Fibroblast of mammary gland (primary cell): ENCODE measurements at regions not wholly inside any gene's neighbourhood (a gene's known extent, or its start where the extent isn't known, plus 50 kb on each side); places are given as distances from the start of the nearest gene placed in this dataset.
A peak's percentile ranks its signal among the peaks of the same experiment; 100 is the strongest.

Experiments used
- DNase-seq: peaks from one replicate; pipeline ENCODE4 v3.0.0-alpha.2; 2010; ENCODE audit warnings: low read depth
- H3K4me3 ChIP-seq: 2 replicates; pipeline ENCODE4 v1.5.1; 2011; ENCODE audit warnings: low read depth, mild to moderate bottlenecking, low read length, moderate library complexity; ENCODE audit not compliant: control insufficient read depth
- CTCF ChIP-seq: conservative IDR thresholded peaks from 2 replicates; pipeline ENCODE4 v1.5.1; 2011; ENCODE audit warnings: low read depth, low read length, inconsistent platforms; ENCODE audit not compliant: control insufficient read depth, insufficient read depth

- DNase-seq, result peak; percentile 52
- TF ChIP-seq CTCF, result no peak
- H3K4me3 ChIP-seq, result no peak overlapping the region
These were observed 79.5 kb upstream of the SERP2 start for GRCh38 chr13:44293908-44294735.

- H3K4me3 ChIP-seq, result no peak overlapping the region
- no peak for TF ChIP-seq CTCF
- DNase-seq, result no peak
These were observed 78.7 kb upstream of the SERP2 start for GRCh38 chr13:44294876-44295275.

- TF ChIP-seq CTCF, result no peak
- H3K4me3 ChIP-seq, result no peak overlapping the region
- no peak for DNase-seq
These were observed 76.8 kb upstream of the SERP2 start for GRCh38 chr13:44296856-44297255.

- H3K4me3 ChIP-seq, result no peak overlapping the region
- TF ChIP-seq CTCF, result no peak
- DNase-seq, result peak; percentile 56
These were observed 75.3 kb upstream of the SERP2 start for GRCh38 chr13:44298314-44298713.

- DNase-seq, result peak; percentile 64
- TF ChIP-seq CTCF, result no peak
- no peak overlapping the region for H3K4me3 ChIP-seq
These were observed 74.3 kb upstream of the SERP2 start for GRCh38 chr13:44299152-44299943.

GRCh38 chr13:44300895-44301638 is 72.6 kb upstream of the SERP2 start:
- H3K4me3 ChIP-seq, result no peak overlapping the region
- TF ChIP-seq CTCF, result no peak
- DNase-seq, result peak; percentile 91
